Vagina (tissue), 2 donors: ENCODE measurements at regions not wholly inside any gene's neighbourhood (a gene's known extent, or its start where the extent isn't known, plus 50 kb on each side); places are given as distances from the start of the nearest gene placed in this dataset.

ENCODE experiments used
- DNase-seq, 2 donors: peaks; one replicate each; pipeline ENCODE4 v3.0.0-alpha.2; 2017; ENCODE audit errors: extremely low spot score in 2 of 2
- H3K27ac ChIP-seq: fragments of 200-600 bp; sonication (generic); one replicate; pipeline ENCODE4 v1.5.1; 2019
- H3K27me3 ChIP-seq: fragments of 200-600 bp; sonication (generic); one replicate; pipeline ENCODE4 v1.5.1; 2019
- H3K36me3 ChIP-seq, 2 donors: fragments of 200-600 bp; sonication (generic); one replicate each; pipeline ENCODE4 v1.5.1; 2017 to 2019
- H3K4me1 ChIP-seq: fragments of 200-600 bp; sonication (generic); one replicate; pipeline ENCODE4 v1.5.1; 2019
- H3K4me3 ChIP-seq, 2 donors: fragments of 200-600 bp; sonication (generic); 1 replicate in 1 of 2; 2 replicates in 1 of 2; pipeline ENCODE4 v1.5.1; 2016 to 2019
- H3K9me3 ChIP-seq: fragments of 200-600 bp; sonication (generic); one replicate; pipeline ENCODE4 v1.5.1; 2019
- POLR2A ChIP-seq, 2 donors: fragments of 450-650 bp; IDR thresholded peaks; one replicate each; pipeline ENCODE4 v1.6.1; 2017; ENCODE audit warnings: antibody characterized with exemption in 2 of 2, mild to moderate bottlenecking in 2 of 2, moderate library complexity in 2 of 2
- POLR2AphosphoS5 ChIP-seq, 2 donors: sonication (generic); formaldehyde crosslinking; IDR thresholded peaks; one replicate each; pipeline ENCODE4 v1.9.0; 2017; ENCODE audit warnings: antibody characterized with exemption in 2 of 2, mild to moderate bottlenecking in 2 of 2, low read depth in 1 of 2; ENCODE audit not compliant: insufficient read depth in 1 of 2
- intact Hi-C: fragments of 100-400 bp; cut with DNase I; formaldehyde crosslinking; loops from one replicate; pipeline ENCODE4 v1.15.1; 2023
- TF ChIP-seq, protein P1 (sequence below), 3 experiments: fragments of 450-650 bp in 2 of 3; fragments of 200-600 bp in 1 of 3; sonication (generic) in 1 of 3; IDR thresholded peaks; one replicate each; pipeline ENCODE4 v1.5.1; 2017 to 2019; ENCODE audit warnings: antibody characterized with exemption in 3 of 3, mild to moderate bottlenecking in 2 of 3, moderate library complexity in 2 of 3

DNA sequence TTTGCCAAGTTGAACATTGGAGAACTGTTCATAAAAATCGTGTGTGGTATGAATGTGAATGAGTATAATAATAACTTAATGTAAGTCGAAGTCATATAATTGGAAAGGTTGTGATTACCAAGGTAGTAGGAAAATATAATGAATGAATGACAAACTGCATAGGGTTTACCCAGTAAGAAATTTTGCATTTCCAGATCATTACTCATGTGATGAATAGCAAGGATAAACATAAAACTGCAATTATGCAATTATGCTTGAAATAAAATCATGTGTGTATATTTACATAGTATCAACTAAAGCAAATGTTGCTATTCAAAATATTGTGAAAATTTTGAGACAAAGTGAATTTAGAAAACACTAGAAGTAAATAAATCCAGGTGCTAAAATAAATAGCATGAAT, 1108.7 kb upstream of the TMEFF2 start:
- no peak for DNase-seq
- Histone ChIP-seq H3K9me3 (no peaks in the 10 kb centered on the region), H3K4me3 (no peak overlapping the region), H3K27ac (no peak overlapping the region), H3K36me3 (no peaks in the 10 kb centered on the region), H3K4me1 (no peaks in the 10 kb centered on the region), H3K27me3 (no peaks in the 10 kb centered on the region)
- intact Hi-C loops: no loop called here
- TF ChIP-seq POLR2AphosphoS5 (IDR thresholded peaks at IDR 0.05; ENCODE audit: insufficient read depth in 1 of 2, low read depth in 1 of 2) (no peak), POLR2A (IDR thresholded peaks at IDR 0.05) (no peak)
- TF ChIP-seq, protein P1, sequence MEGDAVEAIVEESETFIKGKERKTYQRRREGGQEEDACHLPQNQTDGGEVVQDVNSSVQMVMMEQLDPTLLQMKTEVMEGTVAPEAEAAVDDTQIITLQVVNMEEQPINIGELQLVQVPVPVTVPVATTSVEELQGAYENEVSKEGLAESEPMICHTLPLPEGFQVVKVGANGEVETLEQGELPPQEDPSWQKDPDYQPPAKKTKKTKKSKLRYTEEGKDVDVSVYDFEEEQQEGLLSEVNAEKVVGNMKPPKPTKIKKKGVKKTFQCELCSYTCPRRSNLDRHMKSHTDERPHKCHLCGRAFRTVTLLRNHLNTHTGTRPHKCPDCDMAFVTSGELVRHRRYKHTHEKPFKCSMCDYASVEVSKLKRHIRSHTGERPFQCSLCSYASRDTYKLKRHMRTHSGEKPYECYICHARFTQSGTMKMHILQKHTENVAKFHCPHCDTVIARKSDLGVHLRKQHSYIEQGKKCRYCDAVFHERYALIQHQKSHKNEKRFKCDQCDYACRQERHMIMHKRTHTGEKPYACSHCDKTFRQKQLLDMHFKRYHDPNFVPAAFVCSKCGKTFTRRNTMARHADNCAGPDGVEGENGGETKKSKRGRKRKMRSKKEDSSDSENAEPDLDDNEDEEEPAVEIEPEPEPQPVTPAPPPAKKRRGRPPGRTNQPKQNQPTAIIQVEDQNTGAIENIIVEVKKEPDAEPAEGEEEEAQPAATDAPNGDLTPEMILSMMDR (IDR thresholded peaks at IDR 0.05): no peak

DNA sequence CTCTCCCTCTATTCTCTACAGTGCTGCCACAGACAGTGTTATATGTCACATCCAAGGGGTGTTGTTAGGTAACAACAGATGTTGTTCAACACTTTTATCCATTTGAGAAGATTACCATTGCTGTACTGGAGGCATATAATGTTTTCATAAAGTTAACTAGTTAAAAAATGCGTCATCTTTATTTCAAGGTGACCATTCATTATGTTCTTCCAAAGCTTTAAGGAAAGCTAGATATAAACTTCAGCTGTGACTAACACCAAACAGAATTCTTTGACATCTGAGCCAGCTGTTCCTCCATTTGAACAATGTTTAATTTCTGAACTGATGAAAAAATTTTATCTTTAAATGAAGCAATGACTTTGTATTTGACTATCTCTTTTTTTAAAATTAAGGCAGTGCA, 1099.6 kb upstream of the TMEFF2 start:
- no peaks in the 10 kb centered on the region for H3K27me3 ChIP-seq
- H3K4me3 ChIP-seq: no peak overlapping the region
- DNase-seq: no peak
- TF ChIP-seq POLR2AphosphoS5 (IDR thresholded peaks at IDR 0.05; ENCODE audit: insufficient read depth in 1 of 2, low read depth in 1 of 2): no peak
- TF ChIP-seq, protein P1 (IDR thresholded peaks at IDR 0.05): no peak
- TF ChIP-seq POLR2A (IDR thresholded peaks at IDR 0.05): no peak
- no peaks in the 10 kb centered on the region for H3K36me3 ChIP-seq
- no peaks in the 10 kb centered on the region for H3K4me1 ChIP-seq
- intact Hi-C loops: no loop called here
- H3K9me3 ChIP-seq: no peaks in the 10 kb centered on the region
- H3K27ac ChIP-seq: no peak overlapping the region

DNA sequence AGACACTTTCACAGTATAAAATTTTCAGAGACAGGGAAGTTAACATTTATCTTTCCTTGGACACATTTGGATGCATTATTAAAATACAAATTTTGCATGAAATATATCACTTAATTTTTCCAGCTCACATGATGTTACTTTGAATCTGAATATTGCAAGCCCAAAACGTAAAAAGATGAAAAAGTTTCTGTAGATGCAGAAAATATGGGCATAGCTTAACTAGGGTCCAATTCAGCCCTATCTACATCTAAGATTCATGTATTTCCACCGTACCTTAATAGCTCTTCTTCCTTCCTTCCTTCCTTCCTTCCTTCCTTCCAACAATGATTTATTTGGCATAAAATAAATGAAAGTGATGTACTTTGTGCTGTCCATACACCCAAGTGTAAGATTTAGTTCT, 1084.6 kb upstream of the TMEFF2 start:
- Histone ChIP-seq H3K27ac (no peak overlapping the region), H3K36me3 (no peaks in the 10 kb centered on the region), H3K4me1 (no peaks in the 10 kb centered on the region), H3K4me3 (no peak overlapping the region), H3K27me3 (no peaks in the 10 kb centered on the region), H3K9me3 (no peaks in the 10 kb centered on the region)
- DNase-seq: no peak
- TF ChIP-seq POLR2AphosphoS5 (IDR thresholded peaks at IDR 0.05; ENCODE audit: insufficient read depth in 1 of 2, low read depth in 1 of 2) (no peak), POLR2A (IDR thresholded peaks at IDR 0.05) (no peak)
- TF ChIP-seq, protein P1 (IDR thresholded peaks at IDR 0.05): no peak
- intact Hi-C loops: no loop called here

DNA sequence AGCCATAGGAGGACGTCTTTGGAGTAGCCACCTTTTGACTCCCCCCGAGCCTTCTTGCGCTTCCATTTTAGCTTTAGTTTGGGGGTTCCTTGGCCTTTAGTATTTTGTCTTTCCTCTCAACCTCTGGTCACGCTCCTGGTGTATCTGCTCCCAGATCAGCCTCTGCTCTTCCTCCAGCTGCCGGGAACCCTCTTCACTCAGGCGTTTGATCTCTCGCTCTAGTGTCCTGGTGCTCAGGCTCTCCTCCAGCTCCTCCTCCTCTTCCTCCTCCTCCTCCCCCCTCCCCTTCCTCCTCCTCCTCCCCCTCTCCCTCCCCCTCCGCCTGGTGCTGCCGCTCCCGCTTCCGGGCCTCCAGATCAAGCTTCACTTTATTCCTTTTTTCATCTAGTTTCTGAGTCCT, 1082.3 kb upstream of the TMEFF2 start:
- intact Hi-C loops: no loop called here
- H3K9me3 ChIP-seq: no peaks in the 10 kb centered on the region
- H3K27me3 ChIP-seq: no peaks in the 10 kb centered on the region
- TF ChIP-seq POLR2A (IDR thresholded peaks at IDR 0.05) (no peak), POLR2AphosphoS5 (IDR thresholded peaks at IDR 0.05; ENCODE audit: insufficient read depth in 1 of 2, low read depth in 1 of 2) (no peak)
- TF ChIP-seq, protein P1 (IDR thresholded peaks at IDR 0.05): no peak
- no peak overlapping the region for H3K27ac ChIP-seq
- H3K4me3 ChIP-seq: no peak overlapping the region
- DNase-seq: no peak
- H3K36me3 ChIP-seq: no peaks in the 10 kb centered on the region
- H3K4me1 ChIP-seq: no peaks in the 10 kb centered on the region

DNA sequence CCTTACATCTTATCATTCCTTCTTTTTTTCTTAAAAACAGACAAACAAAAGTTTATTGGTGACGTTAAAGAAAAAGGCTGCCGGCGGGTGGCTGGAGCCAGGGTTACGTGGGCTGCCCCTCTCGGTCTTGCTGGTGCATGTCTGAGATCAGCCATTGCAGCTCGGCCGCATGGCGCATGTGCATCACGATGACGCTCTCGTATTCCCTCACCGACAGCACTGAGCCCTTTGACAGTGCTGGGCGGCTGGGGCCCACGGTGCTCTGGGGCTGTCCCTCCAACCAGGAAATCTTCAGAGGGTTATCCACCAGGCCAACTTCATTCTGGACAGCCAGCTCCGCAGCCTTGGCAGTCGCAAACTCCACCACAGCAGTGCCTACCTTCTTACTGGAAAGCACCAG, 1081.8 kb upstream of the TMEFF2 start:
- Histone ChIP-seq H3K36me3 (no peaks in the 10 kb centered on the region), H3K4me1 (no peaks in the 10 kb centered on the region), H3K9me3 (no peaks in the 10 kb centered on the region), H3K4me3 (no peak overlapping the region), H3K27ac (no peak overlapping the region), H3K27me3 (no peaks in the 10 kb centered on the region)
- intact Hi-C loops: no loop called here
- DNase-seq: no peak
- TF ChIP-seq POLR2AphosphoS5 (IDR thresholded peaks at IDR 0.05; ENCODE audit: insufficient read depth in 1 of 2, low read depth in 1 of 2) (no peak), POLR2A (IDR thresholded peaks at IDR 0.05) (no peak)

DNA sequence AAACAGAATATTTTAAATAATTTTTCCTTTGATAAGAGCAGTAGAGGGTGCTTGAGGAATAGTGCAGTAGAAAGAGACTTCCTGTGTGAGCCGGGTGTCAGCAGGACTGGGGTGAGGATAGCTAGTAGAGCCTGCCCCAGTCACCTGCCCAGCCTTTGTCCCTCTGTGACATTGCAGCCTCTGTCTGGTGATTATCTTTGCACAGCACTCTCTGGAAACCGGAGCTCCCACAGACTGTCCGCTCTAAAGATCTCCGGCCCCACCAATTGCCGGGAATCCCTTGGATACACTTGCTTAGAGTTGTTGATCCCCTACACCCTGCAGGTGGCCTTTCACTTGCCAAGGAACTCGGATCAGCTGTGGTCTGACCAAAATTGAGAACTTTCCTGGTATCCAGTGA, 1081.3 kb upstream of the TMEFF2 start:
- Histone ChIP-seq H3K9me3 (no peaks in the 10 kb centered on the region), H3K27ac (no peak overlapping the region), H3K27me3 (no peaks in the 10 kb centered on the region), H3K4me3 (no peak overlapping the region), H3K36me3 (no peaks in the 10 kb centered on the region), H3K4me1 (no peaks in the 10 kb centered on the region)
- TF ChIP-seq POLR2A (IDR thresholded peaks at IDR 0.05) (no peak), POLR2AphosphoS5 (IDR thresholded peaks at IDR 0.05; ENCODE audit: insufficient read depth in 1 of 2, low read depth in 1 of 2) (no peak)
- TF ChIP-seq, protein P1 (IDR thresholded peaks at IDR 0.05): no peak
- no peak for DNase-seq
- intact Hi-C loops: no loop called here
